B cell (primary cell): ENCODE measurements at regions not wholly inside any gene's neighbourhood (a gene's known extent, or its start where the extent isn't known, plus 50 kb on each side); places are given as distances from the start of the nearest gene placed in this dataset.

Experiments
- ATAC-seq: fragments of 200-7000 bp; cut with Tn5 transposase; one replicate; pipeline ENCODE4 v1.10.0; 2021; ENCODE audit warnings: low read depth, mild to moderate bottlenecking, moderate number of reproducible peaks, moderate library complexity
- CTCF ChIA-PET: fragments of 350-600 bp; sonication (Branson Sonifier 250); formaldehyde crosslinking; loops from one replicate; lab custom pipeline; 2021; ENCODE audit warnings: antibody characterized with exemption, inconsistent platforms; lab: Charles Lee
- POLR2A ChIA-PET: fragments of 350-600 bp; sonication (Branson Sonifier 250); formaldehyde crosslinking; loops from one replicate; lab custom pipeline; 2021; ENCODE audit warnings: antibody characterized with exemption; lab: Charles Lee
- DNase-seq: peaks from one replicate; pipeline ENCODE4 v3.0.0; 2013
- H2AFZ ChIP-seq: 2 replicates; pipeline ENCODE4 v1.6.1; 2012; ENCODE audit warnings: mild to moderate bottlenecking, low read depth, low read length; ENCODE audit not compliant: insufficient read depth, poor library complexity, severe bottlenecking
- H3K27ac ChIP-seq, 2 donors: 1 replicate in 1 of 2; 2 replicates in 1 of 2; pipeline ENCODE4 v1.5.1; 2012 to 2013; ENCODE audit warnings: low read length in 2 of 2, mild to moderate bottlenecking in 2 of 2, moderate library complexity in 1 of 2
- H3K27me3 ChIP-seq, 4 experiments: fragments of 200-600 bp in 1 of 4; sonication (generic) in 1 of 4; replicated peaks in 1 of 4; 1 replicate in 2 of 4; 2 replicates in 2 of 4; pipeline versions ENCODE4 v1.6.1 to v1.7.0; 2013 to 2016; ENCODE audit warnings: low read length in 3 of 4, mild to moderate bottlenecking in 2 of 4, mixed read lengths in 1 of 4, moderate library complexity in 1 of 4; ENCODE audit not compliant: insufficient read depth in 4 of 4, control insufficient read depth in 3 of 4; ENCODE audit errors: control extremely low read depth in 1 of 4
- H3K36me3 ChIP-seq, 2 experiments: replicated peaks in 1 of 2; 1 replicate in 1 of 2; 2 replicates in 1 of 2; pipeline versions ENCODE4 v1.6.1 to v1.7.1; 2013; ENCODE audit warnings: low read length in 1 of 2; ENCODE audit not compliant: insufficient read depth in 2 of 2, control insufficient read depth in 1 of 2; ENCODE audit errors: control extremely low read depth in 1 of 2, extremely low read depth in 1 of 2
- H3K4me1 ChIP-seq, 2 donors: fragments of 200-600 bp in 1 of 2; sonication (generic) in 1 of 2; 1 replicate in 1 of 2; 2 replicates in 1 of 2; pipeline versions ENCODE4 v1.5.1 to v1.6.1; 2013 to 2017; ENCODE audit warnings: low read length in 2 of 2; ENCODE audit not compliant: control insufficient read depth in 2 of 2, insufficient read depth in 2 of 2
- H3K4me2 ChIP-seq: replicated peaks from 2 replicates; pipeline ENCODE3; 2012; ENCODE audit warnings: mild to moderate bottlenecking, low read depth, low read length; ENCODE audit not compliant: poor library complexity, severe bottlenecking
- H3K4me3 ChIP-seq, 5 experiments: fragments of 200-600 bp in 1 of 5; sonication (generic) in 1 of 5; 1 replicate in 3 of 5; 2 replicates in 2 of 5; pipeline versions ENCODE4 v1.5.1 to v1.7.0; 2011 to 2016; ENCODE audit warnings: low read length in 4 of 5, mild to moderate bottlenecking in 4 of 5, low read depth in 2 of 5, control low read depth in 1 of 5, moderate library complexity in 1 of 5; ENCODE audit not compliant: insufficient read depth in 1 of 5; ENCODE audit errors: control extremely low read depth in 1 of 5, extremely low read depth in 1 of 5
- H3K79me2 ChIP-seq: fragments of 200-600 bp; sonication (generic); one replicate; pipeline ENCODE4 v1.6.0; 2016; ENCODE audit warnings: low read length; ENCODE audit not compliant: control insufficient read depth, insufficient read depth
- H3K9ac ChIP-seq: fragments of 200-600 bp; sonication (generic); 2 replicates; pipeline ENCODE4 v1.6.1; 2017; ENCODE audit warnings: mild to moderate bottlenecking, low read length, moderate library complexity
- H3K9me3 ChIP-seq, 3 donors: one replicate each; pipeline versions ENCODE4 v1.6.1 to v1.7.1; 2013; ENCODE audit warnings: low read length in 2 of 3; ENCODE audit not compliant: control insufficient read depth in 2 of 3, insufficient read depth in 1 of 3; ENCODE audit errors: control extremely low read depth in 1 of 3
- H4K20me1 ChIP-seq: 2 replicates; pipeline ENCODE4 v1.6.0; 2012; ENCODE audit warnings: mild to moderate bottlenecking, low read length; ENCODE audit not compliant: insufficient read depth, control insufficient read depth, poor library complexity, severe bottlenecking
- H3K27ac Mint-ChIP-seq: one replicate; pipeline ENCODE4 v1.8.0; 2021; ENCODE audit warnings: mixed read lengths
- H3K27me3 Mint-ChIP-seq: one replicate; pipeline ENCODE4 v1.8.0; 2021; ENCODE audit warnings: mixed read lengths
- H3K4me1 Mint-ChIP-seq: one replicate; pipeline ENCODE4 v1.8.0; 2021; ENCODE audit warnings: mixed read lengths
- H3K4me3 Mint-ChIP-seq: one replicate; pipeline ENCODE4 v1.8.0; 2021; ENCODE audit warnings: mixed read lengths
- H3K9me3 Mint-ChIP-seq: one replicate; pipeline ENCODE4 v1.8.0; 2022; ENCODE audit warnings: mixed read lengths; ENCODE audit not compliant: insufficient read depth
- EZH2 ChIP-seq: IDR thresholded peaks from 2 replicates; pipeline ENCODE4 v1.6.1; 2012; ENCODE audit warnings: borderline replicate concordance, low read depth, mild to moderate bottlenecking, moderate library complexity, low read length; ENCODE audit not compliant: insufficient read depth, poor library complexity, severe bottlenecking
- WGBS: methylation state at CpG from one replicate; pipeline ENCODE4 v1.1.5; 2013; ENCODE audit warnings: missing lambda C conversion rate; ENCODE audit not compliant: insufficient coverage; 5-methylcytosine and 5-hydroxymethylcytosine counted together
- intact Hi-C: fragments of 100-400 bp; cut with micrococcal nuclease; formaldehyde crosslinking; loops from one replicate; pipeline ENCODE4 v1.10.0; 2022
- TF ChIP-seq, protein P1 (sequence below): fragments of 200-600 bp; IDR thresholded peaks from one replicate; pipeline ENCODE4 v1.8.0; 2022; ENCODE audit warnings: antibody characterized with exemption, mild to moderate bottlenecking

DNA sequence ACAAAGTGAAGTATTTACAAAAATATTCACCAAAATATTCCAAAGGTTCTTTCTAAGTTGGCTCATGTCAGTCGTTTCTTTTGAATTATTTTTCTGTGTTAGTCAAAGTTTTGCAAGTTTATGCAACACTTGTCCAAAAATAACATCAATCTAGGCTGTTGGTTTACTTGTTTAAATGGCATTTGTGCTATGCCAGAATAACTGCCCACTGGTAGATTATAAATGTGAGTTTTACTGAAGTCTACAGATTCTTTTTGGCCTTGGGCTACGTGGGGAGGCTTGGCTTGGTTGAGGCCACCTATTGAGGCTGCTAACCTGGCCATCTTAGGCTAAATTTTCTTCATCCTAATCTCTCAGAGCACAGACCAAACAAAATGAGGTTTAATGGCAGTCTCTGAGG, 1091.9 kb upstream of the RAG2 start:
- Mint-ChIP-seq H3K27me3 (no peaks in the 10 kb centered on the region), H3K9me3 (peaks cover 10% of the 10 kb centered on the region), H3K4me3 (no peak overlapping the region), H3K4me1 (no peaks in the 10 kb centered on the region), H3K27ac (no peak overlapping the region)
- Histone ChIP-seq H4K20me1 (no peaks in the 10 kb centered on the region), H3K4me1 (no peaks in the 10 kb centered on the region), H3K27me3 (no peaks in the 10 kb centered on the region), H3K9ac (no peak overlapping the region), H3K4me2 (no peak overlapping the region), H3K27ac (no peak overlapping the region), H3K36me3 (no peaks in the 10 kb centered on the region), H3K4me3 (no peak overlapping the region), H3K79me2 (no peaks in the 10 kb centered on the region), H3K9me3 (peaks cover 0 to 3% (median 1%) of the 10 kb centered on the region in 3 donors), H2AFZ (no peak overlapping the region)
- TF ChIP-seq, protein P1, sequence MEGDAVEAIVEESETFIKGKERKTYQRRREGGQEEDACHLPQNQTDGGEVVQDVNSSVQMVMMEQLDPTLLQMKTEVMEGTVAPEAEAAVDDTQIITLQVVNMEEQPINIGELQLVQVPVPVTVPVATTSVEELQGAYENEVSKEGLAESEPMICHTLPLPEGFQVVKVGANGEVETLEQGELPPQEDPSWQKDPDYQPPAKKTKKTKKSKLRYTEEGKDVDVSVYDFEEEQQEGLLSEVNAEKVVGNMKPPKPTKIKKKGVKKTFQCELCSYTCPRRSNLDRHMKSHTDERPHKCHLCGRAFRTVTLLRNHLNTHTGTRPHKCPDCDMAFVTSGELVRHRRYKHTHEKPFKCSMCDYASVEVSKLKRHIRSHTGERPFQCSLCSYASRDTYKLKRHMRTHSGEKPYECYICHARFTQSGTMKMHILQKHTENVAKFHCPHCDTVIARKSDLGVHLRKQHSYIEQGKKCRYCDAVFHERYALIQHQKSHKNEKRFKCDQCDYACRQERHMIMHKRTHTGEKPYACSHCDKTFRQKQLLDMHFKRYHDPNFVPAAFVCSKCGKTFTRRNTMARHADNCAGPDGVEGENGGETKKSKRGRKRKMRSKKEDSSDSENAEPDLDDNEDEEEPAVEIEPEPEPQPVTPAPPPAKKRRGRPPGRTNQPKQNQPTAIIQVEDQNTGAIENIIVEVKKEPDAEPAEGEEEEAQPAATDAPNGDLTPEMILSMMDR = no peak
- TF ChIP-seq EZH2 = no peak
- intact Hi-C loops = no loop called here
- ChIA-PET CTCF (no interaction called here), POLR2A (no interaction called here)
- no peak for DNase-seq
- ATAC-seq = no peak
- WGBS = 83% methylated on average over 1 of the region's 2 CpGs

- Histone ChIP-seq H3K27ac (no peak overlapping the region), H3K79me2 (no peaks in the 10 kb centered on the region), H3K9me3 (no peaks in the 10 kb centered on the region), H3K4me3 (no peak overlapping the region), H3K4me2 (no peak overlapping the region), H3K27me3 (no peaks in the 10 kb centered on the region), H4K20me1 (no peaks in the 10 kb centered on the region), H3K36me3 (no peaks in the 10 kb centered on the region), H3K4me1 (no peaks in the 10 kb centered on the region), H3K9ac (no peak overlapping the region), H2AFZ (no peak overlapping the region)
- H3K9me3 Mint-ChIP-seq = peaks cover under 1% of the 10 kb centered on the region
- DNase-seq = no peak
- TF ChIP-seq EZH2 = no peak
- TF ChIP-seq, protein P1 = no peak
- ATAC-seq = no peak
- no peaks in the 10 kb centered on the region for H3K4me1 Mint-ChIP-seq
- no peaks in the 10 kb centered on the region for H3K27me3 Mint-ChIP-seq
- H3K27ac Mint-ChIP-seq = no peak overlapping the region
- POLR2A ChIA-PET = no interaction called here
- intact Hi-C loops = no loop called here
- H3K4me3 Mint-ChIP-seq = no peak overlapping the region
- CTCF ChIA-PET = no interaction called here
- WGBS = no CpG with 5 or more reads among the region's 2 CpGs
These were observed 1090.4 kb upstream of the RAG2 start for GRCh38 chr11:37688456-37688855.
